Prostate gland (tissue), 2 donors: ENCODE measurements at regions not wholly inside any gene's neighbourhood (a gene's known extent, or its start where the extent isn't known, plus 50 kb on each side); places are given as distances from the start of the nearest gene placed in this dataset.

Experiments used
- CTCF ChIP-seq, 4 experiments: fragments of 200-600 bp in 2 of 4; fragments of 450-650 bp in 2 of 4; sonication (generic) in 2 of 4; IDR thresholded peaks; 1 replicate in 3 of 4; 2 replicates in 1 of 4; pipeline ENCODE4 v1.5.1; 2016 to 2019; ENCODE audit warnings: antibody characterized with exemption in 4 of 4, mild to moderate bottlenecking in 2 of 4, moderate library complexity in 2 of 4
- POLR2A ChIP-seq: fragments of 450-650 bp; IDR thresholded peaks from one replicate; pipeline ENCODE4 v1.6.1; 2016; ENCODE audit warnings: antibody characterized with exemption, mild to moderate bottlenecking

DNA sequence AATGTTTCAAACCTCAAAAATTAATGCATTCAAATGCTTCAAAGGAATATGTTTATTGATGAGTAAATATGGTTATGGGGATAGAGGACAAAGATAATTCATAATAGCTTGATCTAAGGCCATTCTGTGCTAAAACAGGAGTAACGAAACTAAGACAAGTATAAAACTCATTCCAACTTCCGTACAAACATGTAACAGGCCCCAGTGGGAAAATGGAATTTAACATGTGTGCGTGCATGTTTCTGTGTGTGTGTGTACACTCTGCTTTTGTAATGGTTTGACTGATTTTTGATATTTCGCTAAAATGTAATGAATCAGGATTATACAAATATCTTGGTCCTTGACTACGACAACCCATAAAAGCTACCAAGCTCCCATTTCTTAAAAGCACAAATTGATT lies 91.0 kb downstream of the KLF12 start:
- TF ChIP-seq CTCF (IDR thresholded peaks at IDR 0.05) (no peak), POLR2A (no peak)
